ENCODE measurements at regions not wholly inside any gene's neighbourhood (a gene's known extent, or its start where the extent isn't known, plus 50 kb on each side); places are given as distances from the start of the nearest gene placed in this dataset.

DNA sequence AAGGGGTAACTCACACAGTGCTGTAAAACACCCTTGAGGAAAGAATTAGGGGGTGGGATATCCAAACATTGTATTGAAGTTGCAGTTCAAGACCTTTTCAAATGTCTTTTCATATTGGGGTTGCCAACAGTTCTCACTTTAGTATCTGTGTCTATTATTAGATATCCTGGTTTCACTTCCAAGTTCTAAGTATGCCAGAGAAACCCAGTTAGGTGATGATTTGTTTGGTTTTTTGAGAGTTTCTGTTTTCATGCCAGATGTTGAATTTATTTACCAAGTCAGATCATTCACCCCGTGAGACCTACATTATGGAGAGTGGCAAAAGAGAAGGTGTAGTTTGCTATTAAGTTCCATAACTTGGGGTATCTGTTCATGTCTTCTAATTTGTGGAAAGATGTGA lies 64.5 kb downstream of the C9orf152 start:
- DNase-seq (ENCODE audit: low read depth), result no peak

DNA sequence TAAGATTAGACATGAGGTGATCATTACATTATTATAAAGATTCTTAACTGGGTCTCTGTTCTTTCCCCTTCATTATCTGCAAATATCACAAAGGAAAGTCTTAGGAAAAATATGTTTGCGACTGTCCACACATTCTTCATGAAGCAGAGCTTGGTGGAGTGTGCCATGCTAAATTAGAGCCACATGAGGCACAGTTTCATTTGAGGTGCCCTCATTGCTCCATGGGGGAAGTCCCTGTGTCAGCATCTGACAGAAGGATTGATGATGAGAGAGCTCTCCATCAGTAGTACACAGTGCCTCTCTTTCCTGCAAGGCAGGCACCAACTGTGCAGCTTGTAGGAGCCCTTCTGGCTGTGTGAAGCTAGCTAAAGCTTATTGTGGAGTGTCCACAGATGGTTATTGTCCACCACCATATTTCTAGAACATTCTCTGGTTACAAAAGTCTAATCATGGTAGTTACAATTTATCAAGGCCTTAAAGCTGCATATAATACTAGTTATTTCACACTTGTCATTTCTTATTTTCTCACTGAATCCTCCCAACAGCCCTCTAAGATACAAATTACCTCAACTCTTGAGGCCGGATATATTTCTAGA lies 63.9 kb downstream of the C9orf152 start:
- no peak for DNase-seq (ENCODE audit: low read depth)

DNA sequence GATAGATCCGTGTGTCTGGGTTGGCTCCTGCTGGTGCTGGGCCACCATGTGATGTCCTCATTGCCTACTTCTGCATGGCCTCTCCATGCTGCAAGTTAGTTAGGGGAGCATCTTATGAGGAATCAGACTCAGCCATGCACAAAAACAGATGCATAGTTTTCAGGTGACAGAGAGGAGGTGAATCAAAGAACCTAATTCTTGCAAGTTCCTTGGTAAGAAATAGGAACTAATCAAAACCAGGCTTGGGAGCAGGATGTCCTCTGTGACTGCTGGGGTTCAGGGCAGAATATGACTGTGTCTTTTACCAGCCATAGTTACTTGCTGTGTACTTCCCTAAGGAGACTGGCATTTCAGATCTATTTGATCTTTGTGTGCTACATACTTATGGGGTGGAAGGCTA lies 61.6 kb downstream of the C9orf152 start:
- no peak for DNase-seq (ENCODE audit: low read depth)

DNA sequence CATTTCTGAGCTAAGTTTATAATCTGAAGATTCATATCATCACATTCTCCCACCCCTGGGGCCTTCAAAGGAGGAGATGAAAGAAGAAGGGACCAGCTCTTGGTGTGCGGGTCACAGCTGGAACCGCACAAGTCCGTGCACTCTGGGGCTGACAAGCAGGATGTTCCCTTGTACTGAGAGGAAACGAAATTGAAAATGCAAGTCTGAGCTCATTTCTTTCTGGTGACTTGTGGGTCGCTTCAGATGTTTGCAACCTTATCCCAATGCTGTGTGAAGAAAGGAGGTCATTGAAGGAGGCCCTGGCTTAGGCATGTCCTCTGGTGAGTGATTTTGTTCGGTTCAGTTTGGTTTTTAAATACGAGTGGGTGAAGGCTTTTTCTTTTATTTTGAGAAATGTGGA lies 59.6 kb downstream of the C9orf152 start:
- no peak for DNase-seq (ENCODE audit: low read depth)

DNA sequence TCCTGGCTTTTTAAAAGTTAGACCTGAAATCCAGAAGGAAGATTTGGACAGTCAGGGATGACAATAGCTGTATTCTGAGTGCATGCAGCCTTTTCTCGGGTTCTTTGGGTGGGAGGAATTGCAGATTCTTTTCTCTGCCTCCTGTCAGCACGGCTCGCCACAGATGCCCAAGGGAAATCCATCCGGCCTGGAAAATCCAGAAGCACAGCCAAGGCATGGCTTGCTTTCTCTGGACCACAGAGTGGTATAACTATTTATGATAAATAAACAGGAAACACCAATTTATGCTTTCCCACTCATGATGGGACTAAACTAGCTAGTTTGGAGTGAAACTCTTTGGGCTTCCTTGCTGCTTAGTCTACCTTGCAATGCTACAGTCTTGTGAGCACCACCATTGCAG lies 59.1 kb downstream of the C9orf152 start:
- DNase-seq (ENCODE audit: low read depth), result no peak
